Smooth muscle cell (in vitro differentiated cells): ENCODE measurements at regions not wholly inside any gene's neighbourhood (a gene's known extent, or its start where the extent isn't known, plus 50 kb on each side); places are given as distances from the start of the nearest gene placed in this dataset.

Experiments used
- DNase-seq: peaks from one replicate; lab custom pipeline; 2025; ENCODE audit not compliant: unreplicated experiment; lab: John Stamatoyannopoulos, UW
- H2AFZ ChIP-seq: fragments of 200-600 bp; sonication (generic); 2 replicates; pipeline ENCODE4 v1.6.0; 2016; ENCODE audit warnings: antibody characterized with exemption, low read depth, mild to moderate bottlenecking
- H3F3A ChIP-seq: fragments of 200-600 bp; sonication (generic); 2 replicates; pipeline ENCODE4 v1.6.0; 2017; ENCODE audit warnings: antibody characterized with exemption, low read depth
- H3K27ac ChIP-seq: fragments of 200-600 bp; sonication (generic); 2 replicates; pipeline ENCODE4 v1.5.1; 2016; ENCODE audit warnings: low read depth, mild to moderate bottlenecking
- H3K27me3 ChIP-seq: fragments of 200-600 bp; sonication (generic); 2 replicates; pipeline ENCODE4 v1.6.1; 2016; ENCODE audit warnings: low read depth, mild to moderate bottlenecking
- H3K36me3 ChIP-seq: fragments of 200-600 bp; sonication (generic); 2 replicates; pipeline ENCODE4 v1.5.1; 2016; ENCODE audit warnings: low read depth
- H3K4me1 ChIP-seq: fragments of 200-600 bp; sonication (generic); 2 replicates; pipeline ENCODE4 v1.5.1; 2016; ENCODE audit warnings: low read depth
- H3K4me2 ChIP-seq: fragments of 200-600 bp; sonication (generic); 2 replicates; pipeline ENCODE4 v1.6.0; 2016; ENCODE audit warnings: mild to moderate bottlenecking
- H3K4me3 ChIP-seq: fragments of 200-600 bp; sonication (generic); 2 replicates; pipeline ENCODE4 v1.5.1; 2016; ENCODE audit warnings: mild to moderate bottlenecking
- H3K79me2 ChIP-seq: fragments of 200-600 bp; sonication (generic); 2 replicates; pipeline ENCODE4 v1.6.0; 2016; ENCODE audit warnings: low read depth, mild to moderate bottlenecking
- H3K9ac ChIP-seq: fragments of 200-600 bp; sonication (generic); 2 replicates; pipeline ENCODE4 v1.6.0; 2016; ENCODE audit warnings: low read depth
- H3K9me3 ChIP-seq: fragments of 200-600 bp; sonication (generic); replicated peaks from 2 replicates; pipeline ENCODE4 v1.5.1; 2016; ENCODE audit warnings: low read depth
- H4K20me1 ChIP-seq: fragments of 200-600 bp; sonication (generic); 2 replicates; pipeline ENCODE4 v1.6.0; 2016; ENCODE audit warnings: low read depth
- WGBS: methylation state at CpG from one replicate; pipeline ENCODE4 v1.1.7; 2016; ENCODE audit warnings: low lambda C conversion rate; 5-methylcytosine and 5-hydroxymethylcytosine counted together
- TF ChIP-seq, protein P1 (sequence below): fragments of 200-600 bp; sonication (generic); IDR thresholded peaks from 2 replicates; pipeline ENCODE4 v1.5.1; 2017; ENCODE audit warnings: borderline replicate concordance, mild to moderate bottlenecking, antibody characterized with exemption; ENCODE audit not compliant: insufficient read depth, poor library complexity, severe bottlenecking

DNA sequence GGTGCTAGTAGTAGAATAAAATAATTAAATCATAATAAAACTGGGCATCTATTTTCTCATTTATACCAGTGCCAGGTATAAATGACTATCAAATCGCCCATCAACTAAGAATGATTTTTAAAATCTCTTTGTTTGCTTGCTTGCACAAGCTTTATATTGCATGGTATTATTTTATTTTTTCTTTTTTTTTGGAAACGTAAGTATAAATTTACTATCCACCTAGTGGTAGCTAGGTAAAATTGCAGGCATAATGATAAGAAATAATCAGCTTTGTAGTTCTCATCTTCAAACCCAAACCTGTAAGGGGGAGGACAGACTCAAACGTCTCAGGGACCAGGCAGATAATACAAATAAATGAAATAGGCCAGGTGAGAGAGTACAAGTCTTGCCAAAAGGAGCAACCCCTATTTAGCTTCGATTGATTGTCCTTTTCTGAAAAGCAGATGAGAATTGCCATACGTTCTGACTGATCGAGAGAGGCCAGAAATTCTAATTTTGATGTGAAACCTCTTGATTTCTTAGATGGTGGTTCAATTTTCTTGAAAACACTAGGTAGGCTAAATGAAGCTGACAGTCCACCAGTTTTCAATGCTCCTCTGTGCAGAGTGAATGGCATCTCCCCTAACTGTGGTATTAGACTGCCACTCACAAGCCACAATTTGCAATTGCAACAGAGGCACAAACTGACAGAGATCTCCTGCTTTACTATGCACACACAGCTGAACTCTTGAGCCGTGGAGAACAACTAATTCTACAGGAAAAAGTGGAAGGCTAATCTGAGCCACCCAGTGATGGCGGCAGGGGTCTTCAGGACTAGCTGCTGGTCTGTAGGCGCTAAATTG is 189.3 kb downstream of the DACT1 start:
- WGBS = 87% methylated on average over 9 of the region's 9 CpGs

DNA sequence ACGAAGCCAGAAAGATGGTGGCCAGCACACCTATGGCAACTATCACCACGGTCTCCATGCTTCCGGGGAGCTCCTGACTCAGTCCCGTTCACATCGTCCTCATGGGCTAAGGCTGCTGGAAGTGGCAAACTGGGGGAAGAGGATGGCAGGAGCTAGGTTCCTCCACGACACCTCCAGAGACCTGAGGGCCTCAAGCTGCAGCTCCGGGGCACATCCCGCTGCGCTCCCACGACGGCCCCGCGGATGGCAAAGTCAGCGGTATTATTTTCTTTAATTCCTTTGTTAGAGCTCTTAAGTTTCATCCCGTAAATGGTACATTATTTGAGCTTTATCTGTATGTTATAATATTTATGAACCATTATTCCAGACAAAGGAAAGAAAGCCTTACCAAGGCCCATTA is 190.5 kb downstream of the DACT1 start:
- Histone ChIP-seq H3K27me3 (no peaks in the 10 kb centered on the region), H4K20me1 (no peaks in the 10 kb centered on the region), H2AFZ (no peak overlapping the region), H3F3A (peaks cover 10% of the 10 kb centered on the region), H3K4me1 (peaks cover 6% of the 10 kb centered on the region), H3K9me3 (no peaks in the 10 kb centered on the region), H3K27ac (no peak overlapping the region), H3K4me2 (no peak overlapping the region), H3K36me3 (no peaks in the 10 kb centered on the region), H3K4me3 (no peak overlapping the region), H3K9ac (no peak overlapping the region), H3K79me2 (no peaks in the 10 kb centered on the region)
- TF ChIP-seq, protein P1, sequence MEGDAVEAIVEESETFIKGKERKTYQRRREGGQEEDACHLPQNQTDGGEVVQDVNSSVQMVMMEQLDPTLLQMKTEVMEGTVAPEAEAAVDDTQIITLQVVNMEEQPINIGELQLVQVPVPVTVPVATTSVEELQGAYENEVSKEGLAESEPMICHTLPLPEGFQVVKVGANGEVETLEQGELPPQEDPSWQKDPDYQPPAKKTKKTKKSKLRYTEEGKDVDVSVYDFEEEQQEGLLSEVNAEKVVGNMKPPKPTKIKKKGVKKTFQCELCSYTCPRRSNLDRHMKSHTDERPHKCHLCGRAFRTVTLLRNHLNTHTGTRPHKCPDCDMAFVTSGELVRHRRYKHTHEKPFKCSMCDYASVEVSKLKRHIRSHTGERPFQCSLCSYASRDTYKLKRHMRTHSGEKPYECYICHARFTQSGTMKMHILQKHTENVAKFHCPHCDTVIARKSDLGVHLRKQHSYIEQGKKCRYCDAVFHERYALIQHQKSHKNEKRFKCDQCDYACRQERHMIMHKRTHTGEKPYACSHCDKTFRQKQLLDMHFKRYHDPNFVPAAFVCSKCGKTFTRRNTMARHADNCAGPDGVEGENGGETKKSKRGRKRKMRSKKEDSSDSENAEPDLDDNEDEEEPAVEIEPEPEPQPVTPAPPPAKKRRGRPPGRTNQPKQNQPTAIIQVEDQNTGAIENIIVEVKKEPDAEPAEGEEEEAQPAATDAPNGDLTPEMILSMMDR = no peak
- DNase-seq = no peak
- WGBS = 97% methylated on average over 15 of the region's 15 CpGs

More for the DNA sequence above, 189.3 kb downstream of the DACT1 start:
- no peak overlapping the region for H2AFZ ChIP-seq
- H3K4me1 ChIP-seq = peaks cover 2% of the 10 kb centered on the region
- no peaks in the 10 kb centered on the region for H3K36me3 ChIP-seq
- TF ChIP-seq, protein P1 = peak; percentile 52
- no peaks in the 10 kb centered on the region for H3K27me3 ChIP-seq
- H3F3A ChIP-seq = peaks cover 5% of the 10 kb centered on the region
- no peak for DNase-seq
- no peak overlapping the region for H3K4me2 ChIP-seq
- no peak overlapping the region for H3K4me3 ChIP-seq
- no peaks in the 10 kb centered on the region for H3K9me3 ChIP-seq
- H3K79me2 ChIP-seq = no peaks in the 10 kb centered on the region
- H4K20me1 ChIP-seq = no peaks in the 10 kb centered on the region
- H3K27ac ChIP-seq = no peak overlapping the region
- no peak overlapping the region for H3K9ac ChIP-seq

DNA sequence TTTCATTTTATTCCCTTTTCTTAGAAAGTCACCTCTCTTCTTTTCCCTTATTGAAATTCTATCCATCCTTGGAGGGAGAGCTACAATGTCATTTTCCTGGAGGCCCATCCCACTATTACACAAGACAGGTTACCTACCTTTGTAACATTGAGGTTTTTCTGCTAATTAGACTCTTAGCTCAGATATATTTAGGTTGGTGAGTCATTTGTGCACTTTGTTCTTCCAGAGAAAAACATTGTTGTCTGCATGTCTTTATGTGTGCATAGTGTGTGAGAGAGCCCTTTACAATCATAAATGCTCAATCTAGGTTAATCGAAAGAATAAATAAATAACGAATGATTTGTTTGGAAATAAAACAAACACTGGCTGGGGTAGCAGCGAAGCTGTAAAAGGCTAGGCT is 191.8 kb downstream of the DACT1 start:
- no peak overlapping the region for H3K4me3 ChIP-seq
- H3K4me1 ChIP-seq = peaks cover 6% of the 10 kb centered on the region
- 70% methylated on average over 3 of the region's 3 CpGs for WGBS
- peak overlapping the region; percentile 38 for H3K27ac ChIP-seq
- no peaks in the 10 kb centered on the region for H3K79me2 ChIP-seq
- no peaks in the 10 kb centered on the region for H3K9me3 ChIP-seq
- H3K36me3 ChIP-seq = no peaks in the 10 kb centered on the region
- DNase-seq = no peak
- H3K27me3 ChIP-seq = no peaks in the 10 kb centered on the region
- H2AFZ ChIP-seq = no peak overlapping the region
- H3K4me2 ChIP-seq = no peak overlapping the region
- H3K9ac ChIP-seq = no peak overlapping the region
- peaks cover 7% of the 10 kb centered on the region for H3F3A ChIP-seq
- TF ChIP-seq, protein P1 = no peak
- no peaks in the 10 kb centered on the region for H4K20me1 ChIP-seq

DNA sequence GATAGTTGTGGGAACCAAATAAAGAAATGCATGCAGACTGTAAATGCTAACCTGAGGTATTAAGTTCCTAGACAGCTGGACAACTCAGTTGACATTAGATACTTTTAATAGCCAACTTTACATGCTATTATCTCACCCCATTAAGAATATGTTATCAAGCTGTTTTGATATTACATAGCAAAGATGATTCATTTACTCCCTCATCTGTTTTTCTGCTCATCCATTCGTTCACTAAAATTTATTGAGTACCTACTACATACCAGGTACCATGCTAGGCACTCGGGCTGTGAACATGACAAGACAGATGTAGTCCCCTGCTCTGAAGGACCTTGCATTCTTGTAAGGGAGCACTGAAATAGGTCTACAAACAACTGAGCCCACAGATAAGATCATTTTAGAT is 192.4 kb downstream of the DACT1 start:
- TF ChIP-seq, protein P1 = no peak
- no peaks in the 10 kb centered on the region for H3K36me3 ChIP-seq
- H3F3A ChIP-seq = peaks cover 7% of the 10 kb centered on the region
- no peak overlapping the region for H3K4me3 ChIP-seq
- no peak for DNase-seq
- H3K27me3 ChIP-seq = no peaks in the 10 kb centered on the region
- peak overlapping the region; percentile 38 for H3K27ac ChIP-seq
- peaks cover 6% of the 10 kb centered on the region for H3K4me1 ChIP-seq
- no peak overlapping the region for H3K9ac ChIP-seq
- H3K4me2 ChIP-seq = no peak overlapping the region
- H3K9me3 ChIP-seq = no peaks in the 10 kb centered on the region
- 86% methylated on average over 2 of the region's 2 CpGs for WGBS
- H3K79me2 ChIP-seq = no peaks in the 10 kb centered on the region
- H2AFZ ChIP-seq = no peak overlapping the region
- H4K20me1 ChIP-seq = no peaks in the 10 kb centered on the region
